HG02642 (cell line): ENCODE measurements at regions not wholly inside any gene's neighbourhood (a gene's known extent, or its start where the extent isn't known, plus 50 kb on each side); places are given as distances from the start of the nearest gene placed in this dataset.
"Not testable (repeated sequence)": the region's sequence is repeated elsewhere in the genome, so short reads cannot be mapped to it uniquely, and the experiment has no call there.

ENCODE experiments used
- ATAC-seq: cut with Tn5 transposase; IDR thresholded peaks from one replicate; pipeline ENCODE4 v1.9.1; 2021; ENCODE audit warnings: mild to moderate bottlenecking; ENCODE audit not compliant: unreplicated experiment, poor library complexity

DNA sequence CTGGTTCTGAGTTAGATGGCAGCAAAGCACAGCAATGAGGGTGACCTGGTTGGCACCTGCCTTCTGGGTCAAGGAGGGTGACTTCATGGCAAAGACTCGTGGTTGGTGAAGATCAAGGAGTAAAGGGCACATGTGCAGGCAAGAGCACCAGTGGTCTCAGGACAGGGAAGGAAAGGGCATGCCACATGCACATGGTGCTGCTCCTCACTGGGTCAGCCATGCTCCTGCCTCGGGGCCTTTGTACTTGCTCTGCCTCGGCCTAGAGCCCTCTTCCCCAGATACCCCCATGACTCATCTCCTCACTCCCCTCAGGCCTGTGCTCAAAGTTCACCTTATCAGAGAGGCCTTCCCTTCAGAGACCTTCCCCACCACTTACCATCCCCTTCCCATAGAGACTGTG is 106.7 kb upstream of the KDM7A start:
- no peak for ATAC-seq

DNA sequence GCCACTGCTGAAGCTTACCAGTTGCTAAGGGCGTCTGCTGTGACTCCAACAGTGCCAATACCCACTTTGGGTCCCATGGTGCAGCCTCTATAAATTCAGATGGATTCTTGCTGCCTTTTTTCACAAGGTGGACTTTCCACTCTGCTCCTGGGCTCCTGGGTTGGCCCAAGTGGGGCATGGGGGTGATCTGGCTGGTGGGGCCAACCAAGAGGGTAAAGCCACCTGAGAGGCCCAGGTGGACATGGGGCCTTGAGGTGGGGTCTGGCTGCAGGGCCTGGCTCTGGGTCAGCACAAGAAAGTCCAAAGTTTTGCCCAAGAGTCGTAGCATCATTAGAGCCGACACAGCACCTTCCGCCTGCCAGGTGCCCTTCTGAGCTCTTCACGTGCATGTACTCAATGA is 105.2 kb upstream of the KDM7A start:
- no peak for ATAC-seq

DNA sequence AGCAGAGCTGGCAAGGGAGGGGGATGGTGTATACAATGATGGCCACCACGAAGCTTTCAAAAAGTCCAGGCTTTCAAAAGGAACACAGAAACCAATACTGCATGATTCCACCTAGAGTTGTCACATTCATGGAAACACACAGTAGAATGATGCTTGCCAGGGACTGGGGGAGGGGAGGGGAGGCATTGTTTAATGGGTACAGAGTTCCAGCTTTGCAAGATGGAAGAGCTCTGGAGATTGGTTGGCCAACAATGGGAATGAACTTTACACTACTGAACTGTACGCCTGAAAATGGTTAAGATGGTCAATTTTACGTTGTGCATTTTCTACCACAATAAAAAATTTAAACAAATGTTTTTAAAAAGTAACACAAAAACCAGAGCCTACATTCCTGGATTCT is 104.5 kb upstream of the KDM7A start:
- no peak for ATAC-seq

DNA sequence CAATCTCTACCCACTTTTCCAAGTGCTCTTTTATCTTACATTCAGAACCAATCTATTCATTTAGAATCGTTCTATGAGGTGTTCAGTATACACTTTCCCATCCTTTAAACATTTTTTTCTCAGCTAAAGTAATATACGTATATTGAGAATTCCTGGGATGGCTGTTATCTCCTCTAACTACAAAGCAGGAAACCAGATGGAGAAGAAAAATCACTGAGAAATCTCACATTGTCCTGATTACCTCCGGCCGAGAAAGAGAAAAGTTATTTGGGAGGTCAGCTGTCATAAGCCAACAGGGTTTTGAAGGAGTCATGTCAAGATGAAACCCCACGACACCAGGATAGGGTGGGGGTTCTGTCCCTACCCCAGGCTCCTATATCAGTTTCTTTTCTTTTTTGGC is 99.2 kb upstream of the KDM7A start:
- ATAC-seq = no peak

DNA sequence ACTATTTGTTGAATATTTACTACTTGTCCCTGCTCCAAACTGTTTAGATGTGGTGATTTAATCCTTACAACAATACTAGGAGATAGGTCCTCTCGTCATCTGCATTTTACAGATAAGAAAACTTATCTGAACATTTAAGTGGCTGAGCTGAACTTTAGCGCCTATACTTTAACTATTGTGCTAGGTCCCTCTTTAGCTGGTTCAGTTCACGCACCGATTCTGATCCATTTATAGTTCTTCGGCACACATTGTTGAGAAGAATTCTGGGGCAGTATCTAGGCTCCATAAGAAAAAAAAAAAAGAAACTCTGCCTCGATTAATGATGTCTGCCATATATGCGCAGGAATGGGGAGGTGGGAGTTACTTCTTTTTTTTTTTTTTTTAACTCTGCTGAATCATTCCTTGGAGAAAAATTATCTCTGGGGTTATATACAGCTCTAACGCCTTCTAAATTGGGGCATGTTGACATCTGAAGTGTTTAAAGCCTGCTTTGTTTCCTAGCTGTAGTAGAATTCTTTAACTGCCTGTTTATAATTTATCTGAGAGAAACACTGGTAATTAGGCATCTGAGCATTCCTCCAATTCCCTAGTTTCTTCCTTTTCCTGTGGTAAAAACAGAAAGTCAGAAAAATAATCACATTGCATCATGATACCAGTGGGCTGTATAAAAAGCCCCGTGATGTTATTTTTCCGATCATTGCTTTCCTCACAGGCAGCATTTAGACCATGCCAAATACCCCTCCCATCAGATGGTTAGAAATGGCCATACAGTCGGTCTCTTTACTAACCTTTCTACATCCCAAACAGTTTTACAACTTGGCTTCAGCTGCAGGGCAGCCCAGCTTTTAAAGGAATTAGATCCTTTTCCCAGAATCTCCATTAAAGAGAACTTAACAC is 98.5 kb upstream of the KDM7A start:
- no peak for ATAC-seq

DNA sequence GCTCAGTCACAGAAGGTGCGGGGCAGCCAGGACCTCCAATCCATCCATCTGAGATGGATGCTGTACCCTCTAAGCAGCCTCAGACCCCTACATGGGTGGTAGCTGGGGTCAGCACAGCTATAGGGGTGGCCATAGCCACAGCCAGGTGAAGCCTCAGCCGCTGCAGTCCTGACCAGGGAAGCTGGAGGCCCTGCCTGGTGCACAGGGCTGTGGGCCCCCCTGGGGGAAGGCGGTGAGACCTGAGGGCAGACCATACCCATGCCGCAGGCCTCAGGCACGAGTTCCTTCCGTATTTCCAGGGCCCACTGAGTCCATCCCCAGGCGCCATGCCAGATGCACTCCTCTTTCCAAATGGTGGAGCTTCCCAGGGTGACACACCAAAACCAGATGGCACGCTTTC is 96.6 kb upstream of the KDM7A start:
- no peak for ATAC-seq

DNA sequence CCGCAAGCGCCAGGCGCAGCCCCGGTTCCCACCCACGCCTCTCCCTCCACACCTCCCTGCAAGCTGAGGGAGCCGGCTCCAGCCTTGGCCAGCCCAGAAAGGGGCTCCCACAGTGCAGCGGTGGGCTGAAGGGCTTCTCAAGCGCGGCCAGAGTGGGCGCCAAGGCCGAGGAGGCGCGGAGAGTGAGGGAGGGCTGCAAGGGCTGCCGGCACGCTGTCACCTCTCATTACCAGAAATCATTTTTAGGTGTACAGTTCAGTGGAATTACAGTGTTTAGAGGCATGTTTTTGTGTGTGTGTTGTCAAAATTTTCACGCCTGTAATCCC is 94.8 kb upstream of the KDM7A start:
- ATAC-seq = not testable (repeated sequence)

DNA sequence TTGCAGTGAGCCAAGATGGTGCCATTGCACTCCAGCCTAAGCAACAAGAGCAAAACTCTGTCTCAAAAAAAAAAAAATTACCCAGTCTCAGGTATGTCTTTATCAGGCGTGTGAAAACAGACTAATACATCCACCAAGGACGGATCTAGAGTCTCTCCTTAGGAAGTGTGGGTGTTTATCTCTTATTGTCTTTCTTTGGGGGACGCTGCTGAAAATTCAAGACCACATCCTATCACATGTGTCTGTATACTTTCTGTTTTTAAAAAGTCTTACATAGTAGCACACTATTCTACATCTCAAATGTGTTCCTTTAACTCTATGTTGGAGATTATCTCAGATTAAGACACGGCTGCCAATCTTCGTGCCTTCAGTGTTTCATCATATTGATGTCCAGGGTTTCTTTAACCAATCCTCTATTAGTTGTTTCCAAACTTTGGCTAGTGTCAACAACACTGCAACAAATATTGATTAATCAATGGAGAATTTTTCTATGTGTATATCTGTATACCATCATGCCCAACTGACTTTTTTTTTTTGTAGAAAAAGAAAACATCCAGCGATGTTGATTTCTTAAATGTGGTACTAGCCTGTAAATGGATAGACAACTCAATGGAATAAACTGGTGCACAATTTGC is 92.3 kb upstream of the KDM7A start:
- ATAC-seq = no peak

DNA sequence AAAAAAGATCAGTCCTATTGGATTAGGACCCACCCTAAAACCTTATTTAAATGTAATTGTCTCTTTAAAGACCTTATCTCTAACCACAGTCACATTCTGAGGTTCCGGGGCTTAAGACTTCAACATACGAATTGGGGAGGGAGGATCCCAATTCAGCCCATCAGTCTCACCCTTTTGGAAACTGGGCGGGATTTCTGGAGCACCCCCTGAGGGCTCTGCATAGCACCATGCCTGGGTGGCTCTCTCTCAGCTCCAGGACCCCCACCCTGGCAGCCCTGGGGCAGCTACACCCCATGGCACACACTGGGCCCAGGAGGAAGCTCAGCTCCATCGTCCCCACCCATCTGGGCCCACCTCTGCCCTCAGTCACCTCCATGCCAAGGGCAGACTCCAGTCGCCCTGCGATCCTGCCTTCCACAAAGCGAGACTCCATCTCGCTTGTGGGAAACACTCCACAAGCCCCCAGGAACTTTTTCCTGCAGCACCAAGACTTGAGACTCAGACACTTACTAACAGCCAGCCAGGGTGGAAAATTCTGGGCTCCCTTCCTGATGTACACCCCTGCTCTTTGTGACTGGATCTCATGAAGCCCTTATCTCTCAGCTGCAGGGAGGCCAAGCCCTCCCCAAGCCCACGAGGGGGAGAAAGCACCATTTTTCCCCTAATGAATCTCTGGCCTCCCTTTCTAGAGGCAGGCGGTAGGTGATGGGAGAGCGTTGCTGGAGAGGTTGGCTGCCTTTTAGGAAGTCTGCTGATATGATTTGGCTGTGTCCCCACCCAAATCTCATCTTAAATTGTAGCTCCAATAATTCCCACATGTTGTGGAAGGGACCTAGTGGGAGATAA is 90.8 kb upstream of the KDM7A start:
- ATAC-seq = no peak

DNA sequence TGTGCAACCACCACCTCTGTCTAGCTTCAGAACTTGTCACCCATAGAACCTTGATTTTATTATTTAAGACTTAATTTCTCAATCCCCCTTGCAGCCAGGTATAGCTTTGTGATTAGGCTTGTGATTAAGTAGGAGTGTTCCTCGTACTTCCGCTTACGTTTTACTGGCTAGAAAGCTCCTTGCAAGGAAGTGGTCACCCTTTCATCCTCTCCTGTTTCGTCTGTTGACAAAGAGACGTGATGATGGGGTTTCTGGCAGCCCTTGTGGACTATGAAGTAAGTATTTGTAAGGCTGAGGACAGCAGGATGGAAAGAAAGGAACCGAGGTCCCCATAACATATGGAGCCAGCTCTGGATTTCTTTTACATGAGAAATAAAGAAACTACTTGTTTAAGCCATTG is 86.5 kb upstream of the KDM7A start:
- ATAC-seq = no peak

DNA sequence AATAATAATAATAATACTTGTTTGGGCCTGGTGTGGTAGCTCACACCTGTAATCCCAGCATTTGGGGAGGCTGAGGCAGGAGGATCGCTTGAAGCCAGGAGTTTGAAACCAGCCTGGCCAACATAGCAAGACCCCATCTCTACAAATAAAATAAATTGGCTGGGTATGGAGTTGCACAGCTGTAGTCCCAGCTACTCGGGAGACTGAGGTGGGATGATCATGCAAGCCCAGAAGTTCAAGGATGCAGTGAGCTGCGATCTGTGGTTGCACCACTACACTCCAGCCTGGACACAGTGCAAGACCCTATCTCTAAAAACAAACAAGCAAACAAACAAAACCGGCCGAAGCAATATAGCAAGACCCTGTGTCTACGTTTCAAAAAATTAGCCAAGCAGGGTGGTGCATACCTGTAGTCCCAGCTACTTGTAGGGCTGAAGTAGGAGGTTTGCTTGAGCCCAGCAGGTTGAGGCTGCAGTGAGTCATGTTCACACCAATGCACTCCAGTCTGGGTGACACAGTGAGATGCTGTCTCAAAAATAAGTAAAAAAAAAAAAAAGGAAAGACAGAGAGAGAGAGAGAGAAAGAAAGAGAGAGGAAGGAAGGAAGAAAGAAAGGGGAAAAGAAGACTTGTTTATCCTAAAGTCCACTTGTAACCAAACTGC is 85.6 kb upstream of the KDM7A start:
- no peak for ATAC-seq

DNA sequence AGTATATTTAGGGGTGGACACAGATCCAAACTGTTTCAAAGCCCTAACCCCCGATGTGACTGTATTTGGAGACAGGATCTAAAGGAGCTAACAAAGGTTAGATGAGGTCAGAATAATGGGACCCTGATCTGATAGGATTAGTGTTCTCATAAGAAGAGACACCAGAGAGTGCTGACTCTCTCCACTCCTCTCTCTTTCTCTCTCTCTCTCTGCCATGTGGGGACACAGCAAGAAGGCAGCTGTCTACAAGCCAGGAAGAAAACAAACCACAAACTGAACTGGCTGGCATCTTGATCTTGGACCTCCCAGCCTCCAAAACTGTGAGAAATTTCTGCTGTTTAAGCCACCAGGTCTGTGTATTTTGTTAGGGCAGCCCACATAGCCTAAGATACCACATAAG is 84.7 kb upstream of the KDM7A start:
- no peak for ATAC-seq

DNA sequence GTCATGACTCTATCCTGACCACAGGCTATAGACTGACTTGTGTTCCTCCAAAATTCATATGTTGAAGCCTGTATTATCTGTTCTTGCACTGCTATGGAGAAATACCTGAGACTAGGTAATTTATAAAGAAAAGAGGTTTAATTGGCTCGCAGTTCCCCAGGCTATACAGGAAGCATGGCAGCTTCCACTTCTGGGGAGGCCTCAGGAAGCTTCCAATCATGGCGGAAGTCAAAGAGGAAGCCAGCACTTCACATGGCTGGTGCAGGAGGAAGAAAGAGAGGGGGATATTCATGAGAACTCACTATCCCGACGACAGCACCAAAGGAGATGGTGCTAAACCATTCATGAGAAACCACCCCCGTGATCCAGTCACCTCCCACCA is 84.3 kb upstream of the KDM7A start:
- no peak for ATAC-seq

DNA sequence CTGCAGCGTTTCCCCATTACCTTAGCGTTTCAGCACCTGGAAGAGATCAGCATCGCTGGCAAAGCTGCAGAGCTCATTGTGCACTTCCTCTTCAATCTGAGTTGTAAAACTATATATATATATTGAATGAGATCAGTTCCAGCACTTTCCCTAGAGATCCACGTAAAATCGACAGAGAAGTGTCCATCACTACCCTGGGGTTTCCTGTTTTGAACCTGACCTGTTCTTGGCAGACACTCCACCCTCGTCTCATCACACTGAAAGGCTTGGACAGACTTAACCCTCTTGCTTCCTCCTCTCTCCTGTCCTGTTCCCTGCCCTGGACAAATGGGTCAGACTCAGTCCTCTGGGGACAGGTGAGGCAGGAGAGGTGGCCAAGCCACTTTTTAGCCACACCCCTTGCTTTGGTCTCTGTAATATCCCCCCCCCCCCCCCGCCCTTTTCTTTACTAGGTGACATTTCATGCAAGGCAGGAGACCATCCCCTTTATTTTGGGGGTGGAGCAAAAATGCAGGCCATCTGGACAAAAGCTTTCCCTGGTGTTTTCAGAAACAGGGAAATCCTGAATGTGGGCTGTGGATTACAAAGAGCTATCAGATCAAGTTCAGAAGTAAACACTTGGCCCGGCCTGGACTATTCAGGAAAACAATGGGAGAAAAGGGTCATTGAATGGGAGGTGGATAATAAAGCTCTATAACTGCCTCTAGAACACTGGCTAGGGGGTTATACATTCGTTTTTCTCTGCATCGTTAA is 83.7 kb upstream of the KDM7A start:
- ATAC-seq = no peak

DNA sequence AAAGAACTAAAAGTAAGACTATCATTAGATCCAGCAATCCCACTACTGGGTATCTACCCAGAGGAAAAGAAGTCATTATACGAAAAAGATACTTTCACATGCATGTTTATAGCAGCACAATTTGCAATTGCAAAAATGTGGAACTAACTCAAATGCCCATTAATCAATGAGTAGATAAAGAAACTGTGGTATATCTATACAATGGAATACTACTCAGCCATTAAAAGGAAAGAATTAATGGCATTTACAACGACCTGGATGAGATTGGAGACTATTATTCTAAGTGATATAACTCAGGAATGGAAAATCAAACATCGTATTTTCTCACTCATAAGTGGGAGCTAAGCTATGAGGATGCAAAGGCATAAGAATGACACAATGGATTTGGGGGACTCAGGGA is 80.5 kb upstream of the KDM7A start:
- ATAC-seq = not testable (repeated sequence)

DNA sequence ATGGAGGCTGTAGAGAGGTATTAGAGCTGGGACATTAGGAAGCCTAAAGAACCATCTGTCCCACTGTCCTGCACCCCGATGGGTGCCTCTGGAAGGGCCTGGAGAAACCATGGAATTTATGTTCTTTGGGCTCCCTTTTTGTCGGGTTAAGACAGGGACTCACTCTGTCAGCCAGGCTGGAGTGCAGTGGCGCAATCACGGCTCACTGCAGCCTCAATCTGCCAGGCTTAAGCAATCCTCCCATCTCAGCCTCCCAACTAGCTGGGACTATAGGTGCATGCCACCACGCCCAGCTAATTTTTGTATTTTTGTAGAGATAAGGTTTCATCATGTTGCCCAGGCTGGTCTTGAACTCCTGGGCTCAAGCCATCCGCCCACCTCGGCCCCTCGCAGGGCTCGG is 78.2 kb upstream of the KDM7A start:
- not testable (repeated sequence) for ATAC-seq

DNA sequence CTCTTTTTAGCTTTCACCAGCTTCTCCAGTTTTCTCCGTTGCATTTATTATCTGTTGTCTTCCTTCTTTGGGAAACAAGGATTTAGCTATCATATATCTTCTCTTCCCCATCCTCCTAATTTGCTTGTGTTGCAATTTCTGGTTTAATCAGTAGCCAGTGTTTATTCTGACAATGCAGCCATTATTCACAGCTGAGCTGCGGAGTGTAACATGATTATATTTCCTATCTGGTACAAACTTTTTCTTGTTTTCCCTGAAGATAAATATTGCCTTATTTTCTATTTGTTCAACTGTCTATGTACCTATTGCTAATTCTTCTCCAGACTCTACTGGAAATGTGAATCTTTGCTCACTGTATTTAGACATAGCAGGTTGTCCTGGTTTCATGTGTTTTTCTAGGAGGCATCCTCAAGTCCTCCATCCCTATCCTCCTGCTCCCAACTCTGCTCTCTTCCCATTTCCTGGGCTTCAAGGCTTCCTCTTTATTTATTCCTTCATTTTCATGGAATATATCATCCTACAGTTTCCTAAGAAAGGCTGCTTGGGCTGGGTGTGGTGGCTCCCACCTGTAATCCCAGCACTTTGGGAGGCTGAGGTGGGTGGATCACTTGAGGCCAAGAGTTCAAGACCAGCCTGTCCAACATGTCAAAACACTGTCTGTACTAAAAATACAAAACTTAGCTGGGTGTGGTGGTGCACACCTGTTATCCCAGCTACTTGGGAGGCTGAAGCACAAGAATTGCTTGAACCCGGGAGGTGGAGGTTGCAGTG is 72.4 kb upstream of the KDM7A start:
- no peak for ATAC-seq

DNA sequence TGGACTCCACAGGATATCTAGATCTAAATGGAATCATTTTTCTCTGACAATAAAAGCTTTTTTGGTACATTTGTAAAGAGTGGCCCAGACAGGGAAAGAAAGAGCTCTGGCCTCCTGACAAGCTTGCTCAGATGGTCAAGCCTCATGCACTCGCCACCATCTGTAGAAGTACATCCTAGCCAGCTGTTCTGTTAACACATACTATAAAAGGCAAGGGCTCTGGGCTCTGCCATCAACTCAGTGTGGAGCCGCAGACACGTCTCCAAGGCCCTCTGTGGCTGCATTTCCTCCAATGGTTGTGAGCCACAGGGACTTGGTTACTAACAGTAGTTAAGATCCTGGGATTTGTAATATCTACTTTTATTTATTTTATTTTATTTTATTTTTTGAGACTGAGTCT is 70.8 kb upstream of the KDM7A start:
- no peak for ATAC-seq

DNA sequence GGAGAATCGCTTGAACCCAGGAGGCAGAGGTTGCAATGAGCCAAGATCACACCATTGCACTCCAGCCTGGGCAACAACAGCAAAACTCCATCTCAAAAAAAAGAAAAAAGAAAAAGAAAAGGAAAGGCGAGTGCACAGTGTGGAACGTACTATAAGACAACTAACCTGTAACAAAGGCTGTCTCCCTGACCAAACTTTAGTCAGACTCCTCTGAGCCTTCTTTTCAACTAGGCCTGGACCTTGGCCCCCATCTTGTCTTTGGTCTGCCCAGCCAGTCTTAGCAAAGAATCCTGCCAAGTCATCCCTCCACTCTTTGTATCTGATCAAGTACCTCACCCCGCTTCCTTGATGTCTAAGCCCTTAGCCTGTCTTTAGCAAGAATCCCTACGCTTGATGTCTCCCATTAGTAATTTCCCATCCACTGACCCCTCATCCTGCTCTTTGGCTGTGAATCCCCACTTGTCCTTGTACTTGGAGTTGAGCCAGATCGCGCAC is 68.9 kb upstream of the KDM7A start:
- ATAC-seq = no peak
